Stimulated activated CD8-positive, alpha-beta memory T cell treated with anti-CD3 and anti-CD28 coated beads, Interleukin-12 subunit alpha, Interleukin-12 subunit beta, amount 100 ng/mL, for 24 hours (primary cell): ENCODE measurements at regions not wholly inside any gene's neighbourhood (a gene's known extent, or its start where the extent isn't known, plus 50 kb on each side); places are given as distances from the start of the nearest gene placed in this dataset.
"Not testable (repeated sequence)": the region's sequence is repeated elsewhere in the genome, so short reads cannot be mapped to it uniquely, and the experiment has no call there.

Experiments used
- DNase-seq: peaks from one replicate; pipeline ENCODE4 v3.0.0-alpha.2; 2020; ENCODE audit errors: extremely low read depth

GRCh38 chr9:41018948-41019347 lies 109.5 kb downstream of the FOXD4L6 start:
- not testable (repeated sequence) for DNase-seq

GRCh38 chr9:41016699-41017098 lies 111.8 kb downstream of the FOXD4L6 start:
- DNase-seq = not testable (repeated sequence)

GRCh38 chr9:40999952-41000700 lies 128.4 kb downstream of the FOXD4L6 start:
- not testable (repeated sequence) for DNase-seq

GRCh38 chr9:40995490-40995889 lies 133.0 kb downstream of the FOXD4L6 start:
- DNase-seq = not testable (repeated sequence)

GRCh38 chr9:40993842-40994241 lies 134.6 kb downstream of the FOXD4L6 start:
- not testable (repeated sequence) for DNase-seq

GRCh38 chr9:40993375-40993774 lies 135.1 kb downstream of the FOXD4L6 start:
- DNase-seq = not testable (repeated sequence)

- not testable (repeated sequence) for DNase-seq
These were observed 136.0 kb downstream of the FOXD4L6 start for GRCh38 chr9:40992472-40992821.

- peak; percentile 95 for DNase-seq
These were observed 136.6 kb downstream of the FOXD4L6 start for GRCh38 chr9:40991741-40992471.

GRCh38 chr9:40991100-40991740 lies 137.3 kb downstream of the FOXD4L6 start:
- DNase-seq = not testable (repeated sequence)

GRCh38 chr9:40986332-40986731 lies 142.1 kb downstream of the FOXD4L6 start:
- not testable (repeated sequence) for DNase-seq

GRCh38 chr9:40975351-40975750 lies 153.1 kb downstream of the FOXD4L6 start:
- DNase-seq = not testable (repeated sequence)

GRCh38 chr9:40974912-40975311 lies 153.6 kb downstream of the FOXD4L6 start:
- DNase-seq = not testable (repeated sequence)

GRCh38 chr9:40971773-40972172 lies 156.7 kb downstream of the FOXD4L6 start:
- not testable (repeated sequence) for DNase-seq

- DNase-seq = not testable (repeated sequence)
These were observed 158.1 kb downstream of the FOXD4L6 start for GRCh38 chr9:40970340-40970739.

- not testable (repeated sequence) for DNase-seq
These were observed 166.0 kb downstream of the FOXD4L6 start for GRCh38 chr9:40962461-40962860.

GRCh38 chr9:40951876-40952494 lies 176.5 kb downstream of the FOXD4L6 start:
- DNase-seq = not testable (repeated sequence)

GRCh38 chr9:40946228-40946627 lies 182.3 kb downstream of the FOXD4L6 start:
- DNase-seq = not testable (repeated sequence)

- not testable (repeated sequence) for DNase-seq
These were observed 185.8 kb downstream of the FOXD4L6 start for GRCh38 chr9:40942730-40943129.

GRCh38 chr9:40939888-40940209 lies 188.6 kb downstream of the FOXD4L6 start:
- not testable (repeated sequence) for DNase-seq

- DNase-seq = not testable (repeated sequence)
These were observed 189.1 kb downstream of the FOXD4L6 start for GRCh38 chr9:40939201-40939887.

- DNase-seq = no peak
These were observed 193.1 kb downstream of the FOXD4L6 start for GRCh38 chr9:40935336-40935735.
